Glutamatergic neuron (in vitro differentiated cells): ENCODE measurements at regions not wholly inside any gene's neighbourhood (a gene's known extent, or its start where the extent isn't known, plus 50 kb on each side); places are given as distances from the start of the nearest gene placed in this dataset.

Source experiments
- DNase-seq: peaks from one replicate; pipeline ENCODE4 v3.0.0; 2022
- H3K27ac Mint-ChIP-seq: one replicate; pipeline ENCODE4 v1.8.0; 2020; ENCODE audit warnings: mild to moderate bottlenecking, mixed read lengths, inconsistent platforms; ENCODE audit not compliant: unreplicated experiment
- H3K27me3 Mint-ChIP-seq: one replicate; pipeline ENCODE4 v1.8.0; 2020; ENCODE audit warnings: mild to moderate bottlenecking, moderate library complexity, mixed read lengths, inconsistent platforms; ENCODE audit not compliant: unreplicated experiment
- H3K36me3 Mint-ChIP-seq: one replicate; pipeline ENCODE4 v1.8.0; 2020; ENCODE audit warnings: mild to moderate bottlenecking, mixed read lengths, inconsistent platforms; ENCODE audit not compliant: unreplicated experiment
- H3K4me1 Mint-ChIP-seq: one replicate; pipeline ENCODE4 v1.8.0; 2020; ENCODE audit warnings: mild to moderate bottlenecking, low read depth, mixed read lengths, inconsistent platforms; ENCODE audit not compliant: unreplicated experiment
- H3K4me3 Mint-ChIP-seq: one replicate; pipeline ENCODE4 v1.8.0; 2020; ENCODE audit warnings: mild to moderate bottlenecking, mixed read lengths, inconsistent platforms; ENCODE audit not compliant: unreplicated experiment
- H3K9me3 Mint-ChIP-seq: one replicate; pipeline ENCODE4 v1.8.0; 2020; ENCODE audit warnings: mild to moderate bottlenecking, moderate library complexity, mixed read lengths, inconsistent platforms; ENCODE audit not compliant: unreplicated experiment
- TF ChIP-seq, protein P1 (sequence below): fragments of 200-600 bp; sonication (generic); IDR thresholded peaks from one replicate; pipeline ENCODE4 v1.5.0; 2021; ENCODE audit not compliant: partially characterized antibody, unreplicated experiment

DNA sequence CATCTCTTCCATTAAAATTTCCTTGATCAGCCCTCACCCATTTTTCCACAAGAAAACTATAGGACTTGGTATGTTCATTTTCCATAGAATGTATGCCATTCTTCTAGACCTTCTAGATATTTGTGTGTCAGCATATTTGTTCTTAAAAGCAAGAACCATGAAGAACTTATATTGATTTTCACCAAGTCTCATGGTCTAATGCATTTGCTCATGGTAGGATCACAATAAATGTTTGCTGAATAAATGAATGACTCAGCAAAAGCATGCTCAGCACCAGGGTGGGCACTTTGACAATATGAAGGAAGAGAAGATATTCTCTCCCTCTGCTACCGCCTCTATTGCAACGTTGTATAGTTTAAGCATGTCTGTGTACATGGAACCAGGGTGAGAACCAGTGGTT, 805.5 kb upstream of the SLC35B3 start:
- Mint-ChIP-seq H3K9me3 (no peaks in the 10 kb centered on the region), H3K4me1 (no peaks in the 10 kb centered on the region), H3K4me3 (no peak overlapping the region), H3K27me3 (no peaks in the 10 kb centered on the region), H3K36me3 (no peaks in the 10 kb centered on the region), H3K27ac (no peak overlapping the region)
- TF ChIP-seq, protein P1, sequence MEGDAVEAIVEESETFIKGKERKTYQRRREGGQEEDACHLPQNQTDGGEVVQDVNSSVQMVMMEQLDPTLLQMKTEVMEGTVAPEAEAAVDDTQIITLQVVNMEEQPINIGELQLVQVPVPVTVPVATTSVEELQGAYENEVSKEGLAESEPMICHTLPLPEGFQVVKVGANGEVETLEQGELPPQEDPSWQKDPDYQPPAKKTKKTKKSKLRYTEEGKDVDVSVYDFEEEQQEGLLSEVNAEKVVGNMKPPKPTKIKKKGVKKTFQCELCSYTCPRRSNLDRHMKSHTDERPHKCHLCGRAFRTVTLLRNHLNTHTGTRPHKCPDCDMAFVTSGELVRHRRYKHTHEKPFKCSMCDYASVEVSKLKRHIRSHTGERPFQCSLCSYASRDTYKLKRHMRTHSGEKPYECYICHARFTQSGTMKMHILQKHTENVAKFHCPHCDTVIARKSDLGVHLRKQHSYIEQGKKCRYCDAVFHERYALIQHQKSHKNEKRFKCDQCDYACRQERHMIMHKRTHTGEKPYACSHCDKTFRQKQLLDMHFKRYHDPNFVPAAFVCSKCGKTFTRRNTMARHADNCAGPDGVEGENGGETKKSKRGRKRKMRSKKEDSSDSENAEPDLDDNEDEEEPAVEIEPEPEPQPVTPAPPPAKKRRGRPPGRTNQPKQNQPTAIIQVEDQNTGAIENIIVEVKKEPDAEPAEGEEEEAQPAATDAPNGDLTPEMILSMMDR, result no peak
- DNase-seq, result no peak

DNA sequence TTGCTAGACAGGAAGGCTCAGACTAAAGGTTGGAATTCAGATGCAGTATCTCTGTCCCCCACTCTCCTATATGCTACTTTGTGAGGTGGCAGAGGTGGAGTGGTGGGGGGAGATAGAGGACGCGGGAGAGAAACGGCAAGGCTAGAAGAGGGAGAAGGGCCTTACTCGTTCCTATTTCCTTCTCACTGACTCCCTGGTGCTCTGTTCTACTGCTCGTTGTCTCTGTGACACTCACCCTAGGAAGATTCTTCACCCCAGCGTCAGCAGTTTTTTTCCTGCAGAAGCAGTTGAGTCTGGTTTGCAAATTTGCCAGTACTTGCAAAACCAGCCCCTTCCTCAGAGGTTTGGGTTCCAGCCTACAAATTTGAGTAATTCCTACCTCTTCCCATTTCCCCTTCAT, 801.1 kb upstream of the SLC35B3 start:
- H3K27me3 Mint-ChIP-seq, result no peaks in the 10 kb centered on the region
- H3K4me1 Mint-ChIP-seq, result no peaks in the 10 kb centered on the region
- no peak for DNase-seq
- no peak overlapping the region for H3K4me3 Mint-ChIP-seq
- TF ChIP-seq, protein P1, result no peak
- no peaks in the 10 kb centered on the region for H3K36me3 Mint-ChIP-seq
- H3K9me3 Mint-ChIP-seq, result no peaks in the 10 kb centered on the region
- no peak overlapping the region for H3K27ac Mint-ChIP-seq

DNA sequence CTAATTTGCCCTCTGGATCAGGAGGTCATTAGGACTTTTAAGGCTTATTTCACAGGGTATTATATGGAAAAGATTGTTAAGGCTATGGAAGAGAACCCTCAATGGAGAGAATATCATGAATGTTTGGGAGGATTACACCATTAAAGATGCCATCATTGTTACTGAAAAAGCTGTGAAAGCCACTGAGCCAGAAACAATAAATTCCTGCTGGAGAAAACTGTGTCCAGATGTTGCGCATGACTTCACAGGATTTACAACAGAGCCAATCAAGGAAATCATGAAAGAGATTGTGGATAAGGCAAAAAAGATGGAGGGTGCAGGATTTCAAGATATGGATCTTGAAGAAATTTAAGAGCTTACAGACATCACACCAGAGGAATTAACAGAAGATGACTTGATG, 798.3 kb upstream of the SLC35B3 start:
- Mint-ChIP-seq H3K36me3 (no peaks in the 10 kb centered on the region), H3K4me1 (no peaks in the 10 kb centered on the region), H3K9me3 (no peaks in the 10 kb centered on the region), H3K27ac (no peak overlapping the region), H3K27me3 (no peaks in the 10 kb centered on the region), H3K4me3 (no peak overlapping the region)
- DNase-seq, result no peak
- TF ChIP-seq, protein P1, result no peak

DNA sequence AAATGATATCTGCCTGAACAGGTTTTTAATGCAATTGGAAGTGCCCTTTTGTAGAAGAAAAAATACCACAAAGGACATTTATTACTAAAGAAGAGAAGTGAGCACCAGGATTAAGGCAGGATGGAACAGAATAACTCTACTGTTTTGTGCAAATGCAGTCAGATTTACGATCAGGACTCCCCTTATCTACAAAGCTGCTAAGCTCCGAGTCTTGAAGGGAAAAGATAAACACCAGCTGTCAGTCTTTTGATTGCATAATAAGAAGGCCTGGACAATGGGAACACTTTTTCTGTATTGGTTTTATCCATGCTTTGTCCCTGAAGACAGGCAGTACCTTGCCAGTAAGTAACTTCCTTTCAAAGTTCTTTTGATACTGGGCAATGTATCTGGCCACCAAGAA, 797.9 kb upstream of the SLC35B3 start:
- Mint-ChIP-seq H3K27ac (no peak overlapping the region), H3K36me3 (no peaks in the 10 kb centered on the region), H3K27me3 (no peaks in the 10 kb centered on the region), H3K4me3 (no peak overlapping the region), H3K4me1 (no peaks in the 10 kb centered on the region), H3K9me3 (no peaks in the 10 kb centered on the region)
- TF ChIP-seq, protein P1, result no peak
- DNase-seq, result no peak

DNA sequence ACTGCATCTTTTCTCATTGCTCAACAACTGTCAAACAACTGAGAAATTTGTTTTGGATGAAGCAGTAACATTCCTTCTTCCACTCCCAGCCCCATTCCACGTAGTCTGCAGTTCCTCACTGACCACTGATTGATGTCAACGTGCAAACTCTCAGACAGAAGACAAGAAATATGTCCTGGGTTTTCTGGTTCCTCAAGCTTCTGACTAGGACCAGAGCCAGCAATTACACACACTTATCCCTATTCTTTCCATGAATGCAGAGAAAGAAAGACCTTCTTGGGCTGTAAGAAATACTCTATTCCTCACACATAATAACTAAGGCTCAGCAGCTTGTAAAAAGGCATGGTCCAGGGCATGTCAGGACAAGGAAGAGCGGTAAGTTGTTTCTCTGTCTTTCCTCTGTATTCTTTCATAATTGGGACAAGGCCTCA, 790.1 kb upstream of the SLC35B3 start:
- H3K27ac Mint-ChIP-seq, result no peak overlapping the region
- TF ChIP-seq, protein P1, result no peak
- H3K27me3 Mint-ChIP-seq, result no peaks in the 10 kb centered on the region
- DNase-seq, result no peak
- H3K36me3 Mint-ChIP-seq, result no peaks in the 10 kb centered on the region
- H3K4me3 Mint-ChIP-seq, result no peak overlapping the region
- H3K4me1 Mint-ChIP-seq, result no peaks in the 10 kb centered on the region
- H3K9me3 Mint-ChIP-seq, result no peaks in the 10 kb centered on the region
